ENCODE measurements at regions not wholly inside any gene's neighbourhood (a gene's known extent, or its start where the extent isn't known, plus 50 kb on each side); places are given as distances from the start of the nearest gene placed in this dataset.
"Not testable (repeated sequence)": the region's sequence is repeated elsewhere in the genome, so short reads cannot be mapped to it uniquely, and the experiment has no call there.

DNA sequence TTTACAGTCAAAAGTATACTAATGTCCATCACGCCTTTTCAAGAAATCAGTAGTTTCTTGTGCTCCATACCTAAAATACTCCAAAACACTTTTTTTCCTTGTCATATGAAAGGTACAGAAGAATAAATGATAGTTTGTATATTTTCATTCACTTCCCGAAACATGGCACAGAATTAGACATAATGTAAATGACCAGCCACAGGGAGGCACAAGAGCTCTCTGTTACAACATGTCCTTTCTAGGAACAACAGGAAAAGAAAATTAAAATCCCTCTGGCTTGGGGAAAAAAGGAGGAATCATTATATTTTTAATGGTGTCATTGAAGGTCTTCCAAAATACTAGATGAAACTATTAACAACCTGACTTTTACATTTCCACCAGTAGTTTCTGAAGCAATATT is 331.2 kb downstream of the ACTR3B start:
- DNase-seq: no peak

DNA sequence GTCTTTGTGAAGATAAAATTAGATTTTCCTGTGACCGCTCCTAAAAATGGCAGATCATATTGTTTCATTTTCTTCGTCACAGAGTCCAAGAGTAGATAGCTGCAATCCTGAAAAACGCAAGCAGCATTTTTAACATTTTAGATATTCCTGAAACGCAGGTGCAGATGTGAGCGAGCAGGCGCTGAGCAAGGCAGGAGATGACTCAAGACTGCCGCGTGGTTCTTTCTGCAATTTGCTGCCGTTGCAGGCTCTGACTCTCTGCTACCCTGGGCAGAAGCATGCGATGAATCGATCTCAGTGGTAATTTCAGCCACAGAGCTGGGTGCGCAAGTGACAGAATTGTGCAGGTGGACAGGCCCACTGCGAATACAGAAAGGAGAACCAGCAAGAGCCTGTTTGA is 331.9 kb downstream of the ACTR3B start:
- DNase-seq: no peak

DNA sequence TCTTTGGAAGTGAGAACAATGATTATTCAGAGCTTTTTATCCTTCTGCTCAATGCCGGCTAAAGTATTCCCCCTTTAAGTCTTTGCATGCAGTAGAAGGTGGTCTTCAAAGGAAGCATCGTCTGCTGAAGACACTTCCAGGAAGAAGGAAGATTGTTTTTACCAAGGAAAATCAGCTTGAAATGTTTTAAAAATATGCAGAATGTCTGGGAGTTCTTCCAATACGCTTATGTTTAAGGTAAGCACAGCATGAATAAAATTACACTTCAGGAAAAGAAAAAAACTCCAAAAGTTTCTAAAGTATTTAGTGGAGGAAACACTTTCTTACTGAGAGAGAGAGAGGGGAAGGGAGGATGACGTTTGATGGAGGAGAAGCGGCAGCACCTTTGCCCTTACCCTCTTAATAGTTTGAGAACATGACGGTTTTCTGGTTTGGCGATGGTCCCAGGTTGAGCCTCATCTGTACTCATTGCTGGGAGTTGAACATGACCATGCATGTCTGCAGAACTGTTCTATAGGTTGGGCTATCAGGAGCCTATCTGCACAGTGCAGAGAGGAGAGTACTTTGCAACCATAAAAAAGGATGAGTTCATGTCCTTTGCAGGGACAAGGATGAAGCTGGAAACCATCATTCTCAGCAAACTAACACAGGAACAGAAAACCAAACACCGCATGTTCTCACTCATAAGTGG is 338.1 kb downstream of the ACTR3B start:
- DNase-seq: no peak

GRCh38 chr7:153099235-153099634 is 339.7 kb downstream of the ACTR3B start:
- DNase-seq: no peak

DNA sequence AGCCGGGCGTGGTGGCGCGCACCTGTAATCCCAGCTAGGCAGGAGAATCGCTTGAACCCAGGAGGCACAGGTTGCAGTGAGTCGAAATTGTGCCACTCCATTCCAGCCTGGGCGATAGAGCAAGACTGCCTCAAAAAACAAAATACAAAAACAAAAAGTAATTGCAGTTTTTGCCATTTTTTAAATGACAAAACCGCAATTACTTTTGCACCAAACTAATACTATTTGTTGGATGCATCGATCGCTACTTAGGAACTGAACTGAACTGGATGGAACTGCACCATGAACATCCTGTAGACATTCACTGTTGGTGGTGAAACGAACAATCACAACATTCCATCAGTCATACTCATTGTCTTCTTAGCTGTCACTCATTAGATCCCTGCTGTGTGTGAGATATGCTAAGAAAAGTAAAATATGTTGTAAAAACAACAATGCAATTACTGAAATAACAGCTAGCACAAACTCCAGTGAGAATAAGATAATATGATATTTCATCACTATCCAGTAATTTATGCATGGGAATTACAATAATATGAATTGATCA is 341.2 kb downstream of the ACTR3B start:
- DNase-seq: no peak

- no peak for DNase-seq
Measured at GRCh38 chr7:153103202-153103601, 343.6 kb downstream of the ACTR3B start.

GRCh38 chr7:153107826-153108225 is 348.3 kb downstream of the ACTR3B start:
- DNase-seq: no peak

GRCh38 chr7:153109566-153109965 is 350.0 kb downstream of the ACTR3B start:
- DNase-seq: no peak

- no peak for DNase-seq
Measured at GRCh38 chr7:153110606-153111005, 351.1 kb downstream of the ACTR3B start.

DNA sequence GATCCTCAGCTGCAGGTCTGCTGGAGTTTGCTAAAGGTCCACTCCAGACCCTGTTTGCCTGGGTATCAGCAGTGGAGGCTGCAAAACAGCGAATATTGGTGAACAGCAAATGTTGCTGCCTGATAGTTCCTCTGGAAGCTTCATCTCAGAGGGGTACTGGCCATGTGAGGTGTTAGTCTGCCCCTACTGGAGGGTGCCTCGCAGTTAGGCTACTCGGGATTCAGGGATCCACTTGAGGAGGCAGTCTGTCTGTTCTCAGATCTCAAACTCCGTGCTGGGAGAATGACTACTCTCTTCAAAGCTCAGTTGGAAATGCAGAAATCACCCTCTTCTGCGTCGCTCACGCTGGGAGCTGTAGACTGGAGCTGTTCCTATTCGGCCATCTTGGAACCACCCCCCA is 362.7 kb downstream of the ACTR3B start:
- not testable (repeated sequence) for DNase-seq

GRCh38 chr7:153130052-153130451 is 370.5 kb downstream of the ACTR3B start:
- DNase-seq: no peak

GRCh38 chr7:153151766-153152165 is 392.2 kb downstream of the ACTR3B start:
- DNase-seq: no peak

DNA sequence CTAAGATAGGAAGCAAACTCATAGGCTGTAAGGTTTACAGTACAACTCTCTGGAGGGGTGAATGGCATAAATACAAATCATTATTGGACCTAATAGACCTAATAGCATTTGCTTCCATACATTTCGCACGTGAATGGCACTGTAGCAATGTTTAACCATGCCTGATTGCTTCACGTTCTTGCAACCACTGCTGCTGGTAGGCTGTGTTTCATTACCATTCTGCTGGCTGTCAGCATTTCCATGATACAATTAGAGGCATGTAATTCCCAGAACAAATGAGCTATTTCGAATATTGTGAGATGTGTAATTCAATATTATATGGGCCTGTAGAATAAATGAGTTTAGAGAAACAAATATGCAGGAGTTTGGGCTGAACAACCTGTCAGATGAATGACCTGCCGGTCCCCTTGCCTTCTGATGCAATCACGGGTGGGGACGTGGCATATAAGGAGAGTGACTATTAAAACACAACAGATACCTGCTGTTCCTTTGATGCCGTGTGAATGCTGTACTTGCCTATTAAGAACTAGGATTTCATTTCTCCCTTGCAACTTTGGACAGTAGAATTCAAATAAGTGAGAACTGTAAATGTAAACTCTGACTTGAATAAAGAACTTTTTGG is 393.4 kb downstream of the ACTR3B start:
- DNase-seq: peak in 1 of 2 experiments; percentile 9

- no peak for DNase-seq
Measured at GRCh38 chr7:153158149-153158548, 398.6 kb downstream of the ACTR3B start.

- no peak for DNase-seq
Measured at GRCh38 chr7:153170287-153170686, 410.7 kb downstream of the ACTR3B start.

GRCh38 chr7:153185936-153186335 is 426.4 kb downstream of the ACTR3B start:
- no peak for DNase-seq

GRCh38 chr7:153188161-153188560 is 428.6 kb downstream of the ACTR3B start:
- DNase-seq: no peak

DNA sequence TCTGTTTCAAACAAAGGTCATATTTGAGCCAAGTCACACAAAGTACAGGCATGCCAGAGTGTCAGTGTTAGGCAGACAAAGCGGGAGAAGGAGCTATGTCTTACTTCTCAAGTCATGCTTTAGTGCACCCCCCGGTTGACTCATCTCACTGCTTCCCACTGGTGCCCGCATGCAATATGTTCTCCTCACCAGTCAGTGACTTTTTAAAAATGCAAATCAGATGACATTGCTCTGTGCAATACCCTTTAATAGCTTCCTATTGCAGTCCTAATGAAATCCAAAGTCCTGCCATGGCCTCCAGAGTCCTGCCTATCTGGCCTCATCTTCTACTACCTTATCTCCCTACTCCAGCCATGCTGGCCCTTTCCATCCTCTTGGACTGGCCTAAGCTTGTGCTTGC is 429.1 kb downstream of the ACTR3B start:
- no peak for DNase-seq

GRCh38 chr7:153190452-153190851 is 430.9 kb downstream of the ACTR3B start:
- DNase-seq: peak in 1 of 2 experiments; percentile 25

GRCh38 chr7:153190986-153191385 is 431.4 kb downstream of the ACTR3B start:
- no peak for DNase-seq

GRCh38 chr7:153193144-153193595 is 433.6 kb downstream of the ACTR3B start:
- DNase-seq: peak; percentile 56 to 69

- no peak for DNase-seq
Measured at GRCh38 chr7:153217032-153217431, 457.5 kb downstream of the ACTR3B start.

DNA sequence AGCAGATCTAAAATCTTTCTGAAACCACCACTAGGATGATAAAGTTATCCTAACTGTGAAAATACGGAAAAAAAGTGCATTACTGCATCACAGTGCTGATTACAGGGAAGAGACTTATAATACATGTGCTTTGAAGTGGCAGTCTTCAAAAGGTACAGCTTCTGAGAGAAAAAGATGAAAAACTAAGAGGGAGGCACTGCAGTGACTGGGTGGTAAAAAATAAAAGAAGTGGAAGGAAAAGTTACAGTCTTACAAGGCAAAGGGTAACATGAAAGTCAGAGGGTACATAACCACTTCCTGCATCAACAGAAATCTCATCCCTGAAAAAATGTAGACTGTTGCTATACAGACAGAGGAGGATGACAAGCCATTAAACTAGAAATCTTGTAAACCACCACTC is 465.3 kb downstream of the ACTR3B start:
- DNase-seq: no peak

DNA sequence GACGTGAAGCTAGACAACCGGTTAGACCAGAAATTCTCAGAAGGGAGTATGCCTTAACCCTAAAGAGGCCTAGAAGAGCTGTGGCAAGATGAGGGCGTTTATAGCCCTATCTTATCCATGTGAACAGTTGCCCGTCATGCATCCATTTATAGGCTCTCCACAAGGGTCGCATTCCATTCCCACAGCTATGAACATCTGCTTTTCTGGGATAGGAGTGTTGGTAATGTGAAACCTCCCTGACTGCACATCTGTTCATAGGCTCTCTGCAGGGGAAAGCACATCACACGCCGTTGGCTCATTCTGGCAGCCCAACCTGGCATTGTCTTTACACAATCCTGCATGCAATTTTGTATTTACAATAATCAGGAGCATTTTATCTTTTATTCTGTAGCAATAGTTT is 485.6 kb downstream of the ACTR3B start:
- not testable (repeated sequence) for DNase-seq

Data from NCI-H2081 (cell line).